GM18499 (cell line): ENCODE measurements at regions not wholly inside any gene's neighbourhood (a gene's known extent, or its start where the extent isn't known, plus 50 kb on each side); places are given as distances from the start of the nearest gene placed in this dataset.

Experiments used
- ATAC-seq: cut with Tn5 transposase; IDR thresholded peaks from one replicate; pipeline ENCODE4 v1.9.1; 2021; ENCODE audit warnings: moderate number of reproducible peaks; ENCODE audit not compliant: insufficient read depth, unreplicated experiment

- ATAC-seq = no peak
Observed at GRCh38 chr12:77437206-77437605, 371.8 kb upstream of the E2F7 start.

GRCh38 chr12:77435446-77436091 is 370.2 kb upstream of the E2F7 start:
- no peak for ATAC-seq

- ATAC-seq = no peak
Observed at GRCh38 chr12:77433799-77434198, 368.4 kb upstream of the E2F7 start.

- no peak for ATAC-seq
Observed at GRCh38 chr12:77429426-77429825, 364.1 kb upstream of the E2F7 start.

- ATAC-seq = no peak
Observed at GRCh38 chr12:77421152-77421551, 355.8 kb upstream of the E2F7 start.

- ATAC-seq = no peak
Observed at GRCh38 chr12:77409551-77409950, 344.2 kb upstream of the E2F7 start.

- ATAC-seq = no peak
Observed at GRCh38 chr12:77407931-77408330, 342.6 kb upstream of the E2F7 start.

- ATAC-seq = no peak
Observed at GRCh38 chr12:77406219-77406905, 341.0 kb upstream of the E2F7 start.

GRCh38 chr12:77402716-77403115 is 337.3 kb upstream of the E2F7 start:
- no peak for ATAC-seq

- no peak for ATAC-seq
Observed at GRCh38 chr12:77401770-77402081, 336.4 kb upstream of the E2F7 start.

GRCh38 chr12:77401064-77401769 is 335.8 kb upstream of the E2F7 start:
- no peak for ATAC-seq

- ATAC-seq = no peak
Observed at GRCh38 chr12:77392467-77393088, 327.2 kb upstream of the E2F7 start.

- no peak for ATAC-seq
Observed at GRCh38 chr12:77388445-77389265, 323.3 kb upstream of the E2F7 start.

GRCh38 chr12:77387671-77388070 is 322.3 kb upstream of the E2F7 start:
- ATAC-seq = no peak

GRCh38 chr12:77387214-77387613 is 321.8 kb upstream of the E2F7 start:
- ATAC-seq = no peak

GRCh38 chr12:77384941-77385340 is 319.6 kb upstream of the E2F7 start:
- no peak for ATAC-seq

GRCh38 chr12:77382096-77382742 is 316.9 kb upstream of the E2F7 start:
- ATAC-seq = no peak

GRCh38 chr12:77377622-77378021 is 312.3 kb upstream of the E2F7 start:
- ATAC-seq = no peak

- no peak for ATAC-seq
Observed at GRCh38 chr12:77377116-77377515, 311.7 kb upstream of the E2F7 start.

- ATAC-seq = no peak
Observed at GRCh38 chr12:77374673-77375072, 309.3 kb upstream of the E2F7 start.
